ENCODE measurements at regions not wholly inside any gene's neighbourhood (a gene's known extent, or its start where the extent isn't known, plus 50 kb on each side); places are given as distances from the start of the nearest gene placed in this dataset.

- no peak overlapping the region for H3K27ac ChIP-seq
- WGBS, 2 donors, result 54 to 64% methylated on average over 4 of the region's 4 CpGs
- H3K36me3 ChIP-seq, result no peaks in the 10 kb centered on the region
- ATAC-seq (no peak), DNase-seq (no peak)
- TF ChIP-seq CTCF (IDR thresholded peaks at IDR 0.05), result no peak
- H3K4me3 ChIP-seq, result no peak overlapping the region
- H3K9me3 ChIP-seq, result no peaks in the 10 kb centered on the region
- no peaks in the 10 kb centered on the region for H3K27me3 ChIP-seq
- intact Hi-C loops (cut with DNase I), result no loop called here
- no peaks in the 10 kb centered on the region for H3K4me1 ChIP-seq
Measured at GRCh38 chr6:9086331-9086730, 651.0 kb upstream of the SLC35B3 start.

GRCh38 chr6:9085709-9086070, 650.3 kb upstream of the SLC35B3 start:
- no peaks in the 10 kb centered on the region for H3K9me3 ChIP-seq

GRCh38 chr6:9085054-9085708, 649.8 kb upstream of the SLC35B3 start:
- no peak for DNase-seq
- Histone ChIP-seq H3K27me3 (no peaks in the 10 kb centered on the region), H3K9me3 (no peaks in the 10 kb centered on the region), H3K4me1 (no peaks in the 10 kb centered on the region), H3K4me3 (no peak overlapping the region), H3K27ac (no peak overlapping the region), H3K36me3 (no peaks in the 10 kb centered on the region)
- intact Hi-C loops (cut with DNase I), result no loop called here
- TF ChIP-seq CTCF (IDR thresholded peaks at IDR 0.05), result no peak
- no peak for ATAC-seq
- whole genome bisulfite sequencing, 2 donors, result 59 to 62% methylated on average over 3 of the region's 3 CpGs

More at GRCh38 chr6:9085709-9086070, 650.3 kb upstream of the SLC35B3 start:
- Histone ChIP-seq H3K4me1 (no peaks in the 10 kb centered on the region), H3K27me3 (no peaks in the 10 kb centered on the region), H3K4me3 (no peak overlapping the region), H3K27ac (no peak overlapping the region), H3K36me3 (no peaks in the 10 kb centered on the region)
- TF ChIP-seq CTCF (IDR thresholded peaks at IDR 0.05), result no peak
- no peak for DNase-seq
- intact Hi-C loops (cut with DNase I), result no loop called here
- no peak for ATAC-seq
- WGBS, 2 donors, result 92 to 94% methylated on average over 1 of the region's 1 CpG

- H3K4me3 ChIP-seq, result no peak overlapping the region
- ATAC-seq, result no peak
- H3K4me1 ChIP-seq, result no peaks in the 10 kb centered on the region
- H3K36me3 ChIP-seq, result no peaks in the 10 kb centered on the region
- H3K27me3 ChIP-seq, result no peaks in the 10 kb centered on the region
- no peaks in the 10 kb centered on the region for H3K9me3 ChIP-seq
- H3K27ac ChIP-seq, result no peak overlapping the region
- TF ChIP-seq CTCF (IDR thresholded peaks at IDR 0.05), result no peak
- no peak for DNase-seq
- intact Hi-C loops (cut with DNase I), result no loop called here
- WGBS, 2 donors, result 84 to 89% methylated on average over 2 of the region's 2 CpGs
Measured at GRCh38 chr6:9083108-9083507, 647.8 kb upstream of the SLC35B3 start.
